IMR-90 (cell line): ENCODE measurements at regions not wholly inside any gene's neighbourhood (a gene's known extent, or its start where the extent isn't known, plus 50 kb on each side); places are given as distances from the start of the nearest gene placed in this dataset.

Experiments used
- ATAC-seq: fragments of 200-7000 bp; cut with Tn5 transposase; 2 replicates; pipeline ENCODE4 v1.9.1; 2020; ENCODE audit warnings: low read depth, mild to moderate bottlenecking, moderate library complexity
- BruUV-seq: library from RNA; stranded (reverse); fragments of 400-500 nt; replicated peaks from 2 replicates; lab custom pipeline; 2021; lab: Mats Ljungman, UMichigan
- CTCF ChIA-PET: fragments of 300-600 bp; formaldehyde crosslinking; extraction: SDS; loops from one replicate; lab custom pipeline; 2021; ENCODE audit warnings: antibody characterized with exemption; lab: Yijun Ruan, JAX
- POLR2A ChIA-PET: fragments of 300-600 bp; sonication (Branson Sonifier 250); formaldehyde crosslinking; loops from one replicate; lab custom pipeline; 2022; ENCODE audit warnings: antibody characterized with exemption; ENCODE audit not compliant: unreplicated experiment; lab: Charles Lee
- DNase-seq: peaks from one replicate; pipeline ENCODE4 v3.0.0; 2013
- H2AFZ ChIP-seq: replicated peaks from 2 replicates; pipeline ENCODE3; 2013; ENCODE audit warnings: low read length, mild to moderate bottlenecking; ENCODE audit not compliant: poor library complexity
- H2AK5ac ChIP-seq: 2 replicates; pipeline ENCODE4 v1.6.1; 2013; ENCODE audit warnings: low read depth, low read length, inconsistent platforms
- H2AK9ac ChIP-seq: replicated peaks from 2 replicates; pipeline ENCODE3; 2013; ENCODE audit warnings: mild to moderate bottlenecking, low read depth, low read length, moderate library complexity; ENCODE audit not compliant: poor library complexity
- H2BK120ac ChIP-seq: 2 replicates; pipeline ENCODE4 v1.6.1; 2013; ENCODE audit warnings: low read depth, low read length, inconsistent platforms
- H2BK15ac ChIP-seq: 3 replicates; pipeline ENCODE4 v1.6.1; 2013; ENCODE audit warnings: low read depth, low read length, inconsistent platforms
- H2BK20ac ChIP-seq: 2 replicates; pipeline ENCODE4 v1.6.1; 2013; ENCODE audit warnings: low read depth, mild to moderate bottlenecking, inconsistent platforms, low read length, moderate library complexity
- H2BK5ac ChIP-seq: 2 replicates; pipeline ENCODE4 v1.6.1; 2013; ENCODE audit warnings: mild to moderate bottlenecking, low read depth, low read length, inconsistent platforms; ENCODE audit not compliant: poor library complexity, severe bottlenecking
- H3K14ac ChIP-seq: replicated peaks from 2 replicates; pipeline ENCODE4 v1.6.1; 2013; ENCODE audit warnings: low read depth, low read length, inconsistent platforms
- H3K18ac ChIP-seq: 2 replicates; pipeline ENCODE4 v1.6.1; 2013; ENCODE audit warnings: low read depth, low read length, control low read depth
- H3K23ac ChIP-seq: 2 replicates; pipeline ENCODE4 v1.6.1; 2013; ENCODE audit warnings: low read depth, low read length, inconsistent platforms
- H3K27ac ChIP-seq: 2 replicates; pipeline ENCODE4 v1.5.1; 2013; ENCODE audit warnings: mild to moderate bottlenecking, control low read depth, low read length; ENCODE audit not compliant: insufficient read depth
- H3K27me3 ChIP-seq: 2 replicates; pipeline ENCODE4 v1.6.1; 2013; ENCODE audit warnings: low read length; ENCODE audit not compliant: control insufficient read depth, insufficient read depth
- H3K36me3 ChIP-seq: 2 replicates; pipeline ENCODE4 v1.6.1; 2013; ENCODE audit warnings: low read length, mixed read lengths; ENCODE audit not compliant: control insufficient read depth, insufficient read depth
- H3K4ac ChIP-seq: 2 replicates; pipeline ENCODE4 v1.6.1; 2013; ENCODE audit warnings: low read depth, low read length, inconsistent platforms
- H3K4me1 ChIP-seq: 2 replicates; pipeline ENCODE4 v1.6.1; 2013; ENCODE audit warnings: low read length, mixed read lengths; ENCODE audit not compliant: control insufficient read depth, insufficient read depth
- H3K4me2 ChIP-seq: 2 replicates; pipeline ENCODE4 v1.6.1; 2013; ENCODE audit warnings: low read depth, mild to moderate bottlenecking, control low read depth, low read length, moderate library complexity
- H3K4me3 ChIP-seq: 2 replicates; pipeline ENCODE4 v1.5.1; 2013; ENCODE audit warnings: low read depth, mild to moderate bottlenecking, control low read depth, low read length, moderate library complexity; ENCODE audit not compliant: insufficient read depth
- H3K56ac ChIP-seq: 2 replicates; pipeline ENCODE4 v1.6.1; 2013; ENCODE audit warnings: low read length, inconsistent platforms; ENCODE audit not compliant: insufficient read depth; ENCODE audit errors: extremely low read depth
- H3K79me1 ChIP-seq, 2 experiments: 2 replicates each; pipeline ENCODE4 v1.6.1; 2013; ENCODE audit warnings: low read length in 2 of 2, inconsistent platforms in 1 of 2, low read depth in 1 of 2
- H3K9ac ChIP-seq: 2 replicates; pipeline ENCODE4 v1.6.1; 2013; ENCODE audit warnings: low read depth, low read length, control low read depth
- H3K9me1 ChIP-seq: 2 replicates; pipeline ENCODE4 v1.6.1; 2013; ENCODE audit warnings: low read length, inconsistent platforms; ENCODE audit not compliant: insufficient read depth
- H3K9me3 ChIP-seq: 2 replicates; pipeline ENCODE4 v1.6.1; 2013; ENCODE audit warnings: low read length; ENCODE audit not compliant: control insufficient read depth, insufficient read depth
- H4K20me1 ChIP-seq: 2 replicates; pipeline ENCODE4 v1.6.1; 2013; ENCODE audit warnings: low read length, inconsistent platforms; ENCODE audit not compliant: insufficient read depth
- H4K5ac ChIP-seq: 2 replicates; pipeline ENCODE4 v1.6.1; 2013; ENCODE audit warnings: mild to moderate bottlenecking, low read depth, low read length, control low read depth
- H4K8ac ChIP-seq, 2 experiments: 2 replicates each; pipeline ENCODE4 v1.6.1; 2013; ENCODE audit warnings: low read depth in 2 of 2, low read length in 2 of 2, control low read depth in 1 of 2, inconsistent platforms in 1 of 2
- H4K91ac ChIP-seq: 2 replicates; pipeline ENCODE4 v1.6.1; 2013; ENCODE audit warnings: low read depth, low read length, inconsistent platforms; ENCODE audit not compliant: insufficient read depth
- NFE2L2 ChIP-seq: fragments of 150-350 bp; IDR thresholded peaks from 2 replicates; pipeline ENCODE4 v1.6.1; 2016; ENCODE audit warnings: low read depth, mild to moderate bottlenecking, low read length
- WGBS, 2 experiments: methylation state at CpG; one replicate each; pipeline versions ENCODE4 v1.1.5 to v1.1.7; 2013; ENCODE audit warnings: missing lambda C conversion rate in 2 of 2; ENCODE audit not compliant: insufficient read length in 1 of 2; ENCODE audit errors: extremely low coverage in 2 of 2; 5-methylcytosine and 5-hydroxymethylcytosine counted together
- dilution Hi-C: fragments of 300-500 bp; cut with HindIII; formaldehyde crosslinking; loops from one replicate; pipeline ENCODE4 v1.14.3; 2018; ENCODE audit warnings: low sequenced_read_pairs; ENCODE audit not compliant: unreplicated experiment
- in situ Hi-C: fragments of 300-500 bp; cut with MboI; formaldehyde crosslinking; loops from 3 replicates; pipeline ENCODE4 v1.14.3; 2019; ENCODE audit warnings: low sequenced_read_pairs, inconsistent platforms, mixed read lengths
- intact Hi-C: fragments of 100-400 bp; cut with micrococcal nuclease; formaldehyde crosslinking; loops from 2 replicates; pipeline ENCODE4 v1.10.0; 2022

DNA sequence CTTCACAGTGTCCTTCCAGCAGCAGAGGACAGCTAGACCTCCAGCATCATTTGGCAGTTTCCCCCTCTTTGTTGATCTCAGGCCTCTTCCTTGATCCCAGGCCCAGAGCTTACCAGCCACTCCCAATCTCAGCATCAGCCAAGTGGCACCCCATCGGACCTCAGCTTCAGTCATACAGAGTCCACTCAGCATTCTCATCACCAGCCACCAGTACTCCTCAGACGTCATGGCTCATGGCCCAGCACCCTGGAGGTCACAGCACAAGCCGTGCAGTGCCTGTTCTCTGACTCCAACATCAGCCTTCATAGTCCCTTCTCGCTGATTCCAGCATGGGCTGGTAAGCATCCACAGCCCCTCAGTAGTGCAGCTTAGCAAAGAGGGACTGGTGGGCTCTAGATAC, 487.6 kb upstream of the DAB1 start:
- ATAC-seq (no peak), DNase-seq (no peak)
- Histone ChIP-seq H3K36me3 (no peaks in the 10 kb centered on the region), H3K9me3 (no peaks in the 10 kb centered on the region; the same call in 1 of the 2 replicates), H3K9ac (no peak overlapping the region), H2BK5ac (no peak overlapping the region), H4K5ac (no peak overlapping the region), H3K9me1 (no peaks in the 10 kb centered on the region), H3K79me1 (no peaks in the 10 kb centered on the region), H3K23ac (no peak overlapping the region), H3K18ac (no peak overlapping the region), H3K14ac (no peak overlapping the region), H3K4me2 (no peak overlapping the region), H4K20me1 (no peaks in the 10 kb centered on the region), H4K8ac (no peak overlapping the region), H3K4me3 (no peak overlapping the region), H3K27me3 (no peaks in the 10 kb centered on the region), H2BK120ac (no peak overlapping the region), H3K56ac (no peak overlapping the region), H2AK5ac (no peak overlapping the region), H3K27ac (no peak overlapping the region), H3K4ac (no peak overlapping the region), H2BK15ac (no peak overlapping the region), H2AK9ac (no peak overlapping the region), H2BK20ac (no peak overlapping the region), H2AFZ (no peak overlapping the region), H4K91ac (no peak overlapping the region), H3K4me1 (no peaks in the 10 kb centered on the region)
- intact Hi-C loops: no loop called here
- 3% methylated on average over 3 of the region's 4 CpGs; no CpG with 5 or more reads in 1 of the 2 experiments for WGBS, 2 experiments
- POLR2A ChIA-PET: no interaction called here
- in situ Hi-C loops: no loop called here
- dilution Hi-C loops: no loop called here
- TF ChIP-seq NFE2L2: no peak
- no TSS peak for BruUV-seq
- CTCF ChIA-PET: no interaction called here
